ENCODE measurements at regions not wholly inside any gene's neighbourhood (a gene's known extent, or its start where the extent isn't known, plus 50 kb on each side); places are given as distances from the start of the nearest gene placed in this dataset.
"Not testable (repeated sequence)": the region's sequence is repeated elsewhere in the genome, so short reads cannot be mapped to it uniquely, and the experiment has no call there.

- TF ChIP-seq TFCP2L1 (CRISPR knock-in tag; IDR thresholded peaks at IDR 0.05); FOXS1 (CRISPR knock-in tag; IDR thresholded peaks at IDR 0.05); SREBF2 (IDR thresholded peaks at IDR 0.05); CTCF (IDR thresholded peaks at IDR 0.05); CBX2 (IDR thresholded peaks at IDR 0.05; ENCODE audit: borderline replicate concordance, low read depth); POLR2A (IDR thresholded peaks at IDR 0.05; ENCODE audit: low read length); RFX5 (IDR thresholded peaks at IDR 0.05); REST (IDR thresholded peaks at IDR 0.05); ESRRA (IDR thresholded peaks at IDR 0.05; ENCODE audit: borderline replicate concordance, low read length); EP300 (IDR thresholded peaks at IDR 0.05); MYC (IDR thresholded peaks at IDR 0.05; ENCODE audit: borderline replicate concordance, low read length): not testable (repeated sequence)
Observed at GRCh38 chr14:106638786-106639452, 1112.5 kb downstream of the TMEM121 start.
